ENCODE measurements at regions not wholly inside any gene's neighbourhood (a gene's known extent, or its start where the extent isn't known, plus 50 kb on each side); places are given as distances from the start of the nearest gene placed in this dataset.

- Mint-ChIP-seq H3K9me3 (no peaks in the 10 kb centered on the region), H3K27ac (no peak overlapping the region), H3K36me3 (no peaks in the 10 kb centered on the region), H3K4me3 (no peak overlapping the region), H3K4me1 (no peaks in the 10 kb centered on the region), H3K27me3 (no peaks in the 10 kb centered on the region)
- DNase-seq = no peak
Measured at GRCh38 chr13:44159633-44160279, 213.9 kb upstream of the SERP2 start.

GRCh38 chr13:44160591-44161191 is 212.9 kb upstream of the SERP2 start:
- no peaks in the 10 kb centered on the region for H3K4me1 Mint-ChIP-seq
- no peaks in the 10 kb centered on the region for H3K27me3 Mint-ChIP-seq
- no peak overlapping the region for H3K4me3 Mint-ChIP-seq
- H3K36me3 Mint-ChIP-seq = no peaks in the 10 kb centered on the region
- no peak overlapping the region for H3K27ac Mint-ChIP-seq
- no peaks in the 10 kb centered on the region for H3K9me3 Mint-ChIP-seq
- no peak for DNase-seq

GRCh38 chr13:44163108-44163507 is 210.5 kb upstream of the SERP2 start:
- H3K36me3 Mint-ChIP-seq = no peaks in the 10 kb centered on the region
- DNase-seq = no peak
- H3K4me3 Mint-ChIP-seq = no peak overlapping the region
- H3K9me3 Mint-ChIP-seq = no peaks in the 10 kb centered on the region
- H3K27ac Mint-ChIP-seq = no peak overlapping the region
- no peaks in the 10 kb centered on the region for H3K4me1 Mint-ChIP-seq
- H3K27me3 Mint-ChIP-seq = no peaks in the 10 kb centered on the region

GRCh38 chr13:44165221-44165888 is 208.3 kb upstream of the SERP2 start:
- Mint-ChIP-seq H3K27me3 (no peaks in the 10 kb centered on the region), H3K4me1 (no peaks in the 10 kb centered on the region), H3K9me3 (no peaks in the 10 kb centered on the region), H3K36me3 (no peaks in the 10 kb centered on the region), H3K27ac (no peak overlapping the region), H3K4me3 (no peak overlapping the region)
- DNase-seq = no peak

GRCh38 chr13:44165889-44166496 is 207.6 kb upstream of the SERP2 start:
- no peak overlapping the region for H3K4me3 Mint-ChIP-seq

GRCh38 chr13:44169018-44169911 is 204.4 kb upstream of the SERP2 start:
- Mint-ChIP-seq H3K36me3 (no peaks in the 10 kb centered on the region), H3K27me3 (no peaks in the 10 kb centered on the region), H3K4me1 (no peaks in the 10 kb centered on the region), H3K4me3 (no peak overlapping the region), H3K27ac (no peak overlapping the region), H3K9me3 (no peaks in the 10 kb centered on the region)
- DNase-seq = no peak

More at GRCh38 chr13:44165889-44166496, 207.6 kb upstream of the SERP2 start:
- H3K27ac Mint-ChIP-seq = no peak overlapping the region
- DNase-seq = no peak
- H3K27me3 Mint-ChIP-seq = no peaks in the 10 kb centered on the region
- H3K36me3 Mint-ChIP-seq = no peaks in the 10 kb centered on the region
- no peaks in the 10 kb centered on the region for H3K4me1 Mint-ChIP-seq
- no peaks in the 10 kb centered on the region for H3K9me3 Mint-ChIP-seq

GRCh38 chr13:44170731-44171130 is 202.9 kb upstream of the SERP2 start:
- no peaks in the 10 kb centered on the region for H3K36me3 Mint-ChIP-seq

GRCh38 chr13:44171156-44171555 is 202.5 kb upstream of the SERP2 start:
- Mint-ChIP-seq H3K4me1 (no peaks in the 10 kb centered on the region), H3K36me3 (no peaks in the 10 kb centered on the region), H3K27ac (no peak overlapping the region), H3K4me3 (no peak overlapping the region), H3K9me3 (no peaks in the 10 kb centered on the region), H3K27me3 (no peaks in the 10 kb centered on the region)
- no peak for DNase-seq

More at GRCh38 chr13:44170731-44171130, 202.9 kb upstream of the SERP2 start:
- Mint-ChIP-seq H3K4me1 (no peaks in the 10 kb centered on the region), H3K9me3 (no peaks in the 10 kb centered on the region), H3K4me3 (no peak overlapping the region), H3K27me3 (no peaks in the 10 kb centered on the region), H3K27ac (no peak overlapping the region)
- no peak for DNase-seq

GRCh38 chr13:44171861-44172260 is 201.8 kb upstream of the SERP2 start:
- H3K9me3 Mint-ChIP-seq = no peaks in the 10 kb centered on the region
- H3K27ac Mint-ChIP-seq = no peak overlapping the region
- H3K36me3 Mint-ChIP-seq = no peaks in the 10 kb centered on the region
- no peak overlapping the region for H3K4me3 Mint-ChIP-seq
- H3K4me1 Mint-ChIP-seq = no peaks in the 10 kb centered on the region
- no peaks in the 10 kb centered on the region for H3K27me3 Mint-ChIP-seq
- no peak for DNase-seq

- H3K9me3 Mint-ChIP-seq = no peaks in the 10 kb centered on the region
- H3K36me3 Mint-ChIP-seq = no peaks in the 10 kb centered on the region
- H3K4me3 Mint-ChIP-seq = no peak overlapping the region
- H3K4me1 Mint-ChIP-seq = no peaks in the 10 kb centered on the region
- H3K27ac Mint-ChIP-seq = no peak overlapping the region
- no peak for DNase-seq
- H3K27me3 Mint-ChIP-seq = no peaks in the 10 kb centered on the region
Measured at GRCh38 chr13:44172281-44172810, 201.3 kb upstream of the SERP2 start.

GRCh38 chr13:44174769-44175425 is 198.7 kb upstream of the SERP2 start:
- Mint-ChIP-seq H3K4me3 (no peak overlapping the region), H3K9me3 (no peaks in the 10 kb centered on the region), H3K4me1 (no peaks in the 10 kb centered on the region), H3K27me3 (no peaks in the 10 kb centered on the region), H3K36me3 (no peaks in the 10 kb centered on the region), H3K27ac (no peak overlapping the region)
- DNase-seq = no peak

GRCh38 chr13:44176173-44176572 is 197.5 kb upstream of the SERP2 start:
- H3K9me3 Mint-ChIP-seq = no peaks in the 10 kb centered on the region
- DNase-seq = no peak
- H3K27me3 Mint-ChIP-seq = no peaks in the 10 kb centered on the region
- H3K4me1 Mint-ChIP-seq = no peaks in the 10 kb centered on the region
- no peaks in the 10 kb centered on the region for H3K36me3 Mint-ChIP-seq
- no peak overlapping the region for H3K27ac Mint-ChIP-seq
- H3K4me3 Mint-ChIP-seq = no peak overlapping the region

GRCh38 chr13:44180876-44181536 is 192.6 kb upstream of the SERP2 start:
- Mint-ChIP-seq H3K9me3 (peaks cover 4% of the 10 kb centered on the region), H3K4me1 (peaks cover 2% of the 10 kb centered on the region), H3K36me3 (no peaks in the 10 kb centered on the region), H3K27ac (no peak overlapping the region), H3K4me3 (no peak overlapping the region), H3K27me3 (no peaks in the 10 kb centered on the region)
- DNase-seq = no peak

GRCh38 chr13:44181931-44182330 is 191.7 kb upstream of the SERP2 start:
- H3K27ac Mint-ChIP-seq = no peak overlapping the region
- peaks cover 4% of the 10 kb centered on the region for H3K9me3 Mint-ChIP-seq
- no peaks in the 10 kb centered on the region for H3K27me3 Mint-ChIP-seq
- H3K4me3 Mint-ChIP-seq = no peak overlapping the region
- no peak for DNase-seq
- no peaks in the 10 kb centered on the region for H3K36me3 Mint-ChIP-seq
- peaks cover 2% of the 10 kb centered on the region for H3K4me1 Mint-ChIP-seq

Measured in activated naive CD8-positive, alpha-beta T cell treated with anti-CD3 and anti-CD28 coated beads for 36 hours (primary cell).